WTC11 (cell line): ENCODE measurements at regions not wholly inside any gene's neighbourhood (a gene's known extent, or its start where the extent isn't known, plus 50 kb on each side); places are given as distances from the start of the nearest gene placed in this dataset.

Experiments
- ATAC-seq: fragments of 200-7000 bp; cut with Tn5 transposase; 2 replicates; pipeline ENCODE4 v1.10.0; 2021; ENCODE audit warnings: mild to moderate bottlenecking, moderate library complexity
- CTCF ChIA-PET: fragments of 300-600 bp; sonication (Branson Sonifier 250); formaldehyde crosslinking; loops from one replicate; lab custom pipeline; 2021; ENCODE audit warnings: antibody characterized with exemption; lab: Charles Lee
- POLR2A ChIA-PET: fragments of 350-600 bp; sonication (Branson Sonifier 250); formaldehyde crosslinking; loops from one replicate; lab custom pipeline; 2021; ENCODE audit warnings: antibody characterized with exemption; lab: Charles Lee
- DNase-seq: peaks from one replicate; pipeline ENCODE4 v3.0.0; 2021; ENCODE audit warnings: low spot score
- H3K27ac Mint-ChIP-seq: 2 replicates; pipeline ENCODE4 v1.8.0; 2021; ENCODE audit warnings: mixed read lengths
- H3K27me3 Mint-ChIP-seq: 2 replicates; pipeline ENCODE4 v1.8.0; 2021; ENCODE audit warnings: low read depth, mild to moderate bottlenecking, moderate library complexity, mixed read lengths
- H3K36me3 Mint-ChIP-seq: 2 replicates; pipeline ENCODE4 v1.8.0; 2021; ENCODE audit warnings: mixed read lengths
- H3K4me1 Mint-ChIP-seq: 2 replicates; pipeline ENCODE4 v1.8.0; 2022; ENCODE audit warnings: mixed read lengths
- H3K4me3 Mint-ChIP-seq: 2 replicates; pipeline ENCODE4 v1.8.0; 2021; ENCODE audit warnings: mild to moderate bottlenecking, moderate library complexity, mixed read lengths
- H3K9me3 Mint-ChIP-seq: 2 replicates; pipeline ENCODE4 v1.8.0; 2021; ENCODE audit warnings: mixed read lengths
- ATF2 ChIP-seq: sonication (generic); formaldehyde crosslinking; IDR thresholded peaks from 2 replicates; pipeline ENCODE4 v1.8.1; 2022; ENCODE audit warnings: low read depth, missing genetic modification reagents, borderline replicate concordance
- ATF6 ChIP-seq: sonication (generic); formaldehyde crosslinking; IDR thresholded peaks from 2 replicates; pipeline ENCODE4 v1.8.1; 2023; ENCODE audit warnings: mild to moderate bottlenecking, missing genetic modification reagents
- CTCF ChIP-seq: fragments of 200-600 bp; IDR thresholded peaks from 2 replicates; pipeline ENCODE4 v1.8.0; 2022; ENCODE audit warnings: antibody characterized with exemption
- E2F5 ChIP-seq: sonication (generic); formaldehyde crosslinking; IDR thresholded peaks from 2 replicates; pipeline ENCODE4 v1.8.1; 2022; ENCODE audit warnings: mild to moderate bottlenecking, moderate library complexity, missing genetic modification reagents
- ELF4 ChIP-seq: sonication (generic); formaldehyde crosslinking; IDR thresholded peaks from 2 replicates; pipeline ENCODE4 v1.8.1; 2022; ENCODE audit warnings: low read depth, mild to moderate bottlenecking, moderate library complexity, missing genetic modification reagents
- GABPB1 ChIP-seq: sonication (generic); formaldehyde crosslinking; IDR thresholded peaks from 2 replicates; pipeline ENCODE4 v1.8.1; 2023; ENCODE audit warnings: mild to moderate bottlenecking, missing genetic modification reagents
- GTF2I ChIP-seq: fragments of 250-450 bp; sonication (Bioruptor Pico); conservative IDR thresholded peaks from 2 replicates; pipeline ENCODE4 v1.4.0; 2021; ENCODE audit warnings: mild to moderate bottlenecking
- IRF2 ChIP-seq: sonication (generic); formaldehyde crosslinking; IDR thresholded peaks from 2 replicates; pipeline ENCODE4 v1.8.0; 2022; ENCODE audit warnings: low read depth, missing genetic modification reagents, borderline replicate concordance
- NFATC4 ChIP-seq: fragments of 250-450 bp; sonication (Bioruptor Pico); IDR thresholded peaks from 2 replicates; pipeline ENCODE4 v1.9.0; 2021; ENCODE audit warnings: mild to moderate bottlenecking
- NR2C2 ChIP-seq: sonication (generic); formaldehyde crosslinking; IDR thresholded peaks from 2 replicates; pipeline ENCODE4 v1.8.0; 2022; ENCODE audit warnings: mild to moderate bottlenecking, missing genetic modification reagents
- PRDM15 ChIP-seq: sonication (generic); formaldehyde crosslinking; IDR thresholded peaks from 2 replicates; pipeline ENCODE4 v1.8.0; 2022; ENCODE audit warnings: missing genetic modification reagents
- PRRX2 ChIP-seq: fragments of 250-450 bp; sonication (Bioruptor Pico); IDR thresholded peaks from 2 replicates; pipeline ENCODE4 v1.8.0; 2021; ENCODE audit warnings: mild to moderate bottlenecking
- SMAD4 ChIP-seq: sonication (generic); formaldehyde crosslinking; IDR thresholded peaks from 2 replicates; pipeline ENCODE4 v1.8.0; 2022; ENCODE audit warnings: mild to moderate bottlenecking, missing genetic modification reagents
- ZBTB21 ChIP-seq: sonication (generic); formaldehyde crosslinking; IDR thresholded peaks from 2 replicates; pipeline ENCODE4 v1.8.1; 2023; ENCODE audit warnings: mild to moderate bottlenecking, missing genetic modification reagents, borderline replicate concordance
- ZNF232 ChIP-seq: sonication (generic); formaldehyde crosslinking; IDR thresholded peaks from 2 replicates; pipeline ENCODE4 v1.8.0; 2022; ENCODE audit warnings: mild to moderate bottlenecking, missing genetic modification reagents
- ZNF396 ChIP-seq: fragments of 250-450 bp; sonication (Bioruptor Pico); IDR thresholded peaks from 2 replicates; pipeline ENCODE4 v1.8.0; 2021; ENCODE audit warnings: mild to moderate bottlenecking, moderate library complexity, borderline replicate concordance
- ZNF425 ChIP-seq: fragments of 250-450 bp; sonication (Bioruptor Pico); conservative IDR thresholded peaks from 2 replicates; pipeline ENCODE4 v1.9.0; 2021; ENCODE audit warnings: mild to moderate bottlenecking
- ZNF512 ChIP-seq: sonication (generic); formaldehyde crosslinking; IDR thresholded peaks from 2 replicates; pipeline ENCODE4 v1.8.1; 2022; ENCODE audit warnings: missing genetic modification reagents, borderline replicate concordance
- ZSCAN18 ChIP-seq: fragments of 250-450 bp; sonication (Bioruptor Pico); IDR thresholded peaks from 2 replicates; pipeline ENCODE4 v2.1.2; 2022; ENCODE audit warnings: mild to moderate bottlenecking, moderate library complexity

GRCh38 chr4:112881842-112882241 is 167.6 kb upstream of the ANK2 start:
- DNase-seq, result peak; percentile 21
- peaks cover 36% of the 10 kb centered on the region for H3K4me1 Mint-ChIP-seq
- peak; percentile 69 for ATAC-seq
- no peaks in the 10 kb centered on the region for H3K27me3 Mint-ChIP-seq
- no peaks in the 10 kb centered on the region for H3K9me3 Mint-ChIP-seq
- no peaks in the 10 kb centered on the region for H3K36me3 Mint-ChIP-seq
- H3K4me3 Mint-ChIP-seq, result no peak overlapping the region
- CTCF ChIA-PET, result interaction anchor here (1.1 to 1.7 kb wide), 2 partner anchors 56 to 117 kb away, joined by 5 to 6 read pairs; no protein-coding TSS in a partner anchor
- H3K27ac Mint-ChIP-seq, result peak overlapping the region; percentile 89
- TF ChIP-seq CTCF, result no peak
- TF ChIP-seq NFATC4 (CRISPR knock-in tag), result no peak
- TF ChIP-seq PRRX2 (CRISPR knock-in tag), result no peak
- TF ChIP-seq PRDM15 (CRISPR knock-in tag), result no peak
- TF ChIP-seq NR2C2 (CRISPR knock-in tag), result no peak
- POLR2A ChIA-PET, result no interaction called here

- ChIA-PET CTCF (interaction anchor here (0.5 to 1.7 kb wide), 3 partner anchors 56 to 121 kb away, joined by 3 to 6 read pairs (median 5); no protein-coding TSS in a partner anchor), POLR2A (no interaction called here)
- DNase-seq, result no peak
- H3K27me3 Mint-ChIP-seq, result no peaks in the 10 kb centered on the region
- no peaks in the 10 kb centered on the region for H3K9me3 Mint-ChIP-seq
- no peak overlapping the region for H3K4me3 Mint-ChIP-seq
- ATAC-seq, result no peak
- H3K36me3 Mint-ChIP-seq, result no peaks in the 10 kb centered on the region
- peaks cover 32% of the 10 kb centered on the region for H3K4me1 Mint-ChIP-seq
- peak overlapping the region; percentile 89 for H3K27ac Mint-ChIP-seq
- TF ChIP-seq ZBTB21 (CRISPR knock-in tag) (no peak), ZNF512 (CRISPR knock-in tag) (no peak), ATF2 (no peak), ATF6 (no peak), GTF2I (no peak), E2F5 (CRISPR knock-in tag) (no peak), GABPB1 (CRISPR knock-in tag) (no peak), ZNF425 (no peak), ZNF396 (CRISPR knock-in tag) (no peak), ELF4 (CRISPR knock-in tag) (no peak), IRF2 (CRISPR knock-in tag) (no peak), SMAD4 (no peak), ZNF232 (no peak), ZSCAN18 (CRISPR knock-in tag) (no peak)
Measured at GRCh38 chr4:112882286-112882685, 167.2 kb upstream of the ANK2 start.
